Thoracic aorta (tissue), 2 donors: ENCODE measurements at regions not wholly inside any gene's neighbourhood (a gene's known extent, or its start where the extent isn't known, plus 50 kb on each side); places are given as distances from the start of the nearest gene placed in this dataset.

Experiments used
- ATAC-seq: fragments of 150-250 bp; one replicate; pipeline ENCODE4 v1.8.0; 2017; ENCODE audit warnings: low read depth; ENCODE audit not compliant: insufficient number of reproducible peaks, low FRiP score
- DNase-seq: peaks from one replicate; pipeline ENCODE4 v3.0.0-alpha.2; 2020; ENCODE audit warnings: low spot score
- H3K27ac ChIP-seq, 2 donors: fragments of 200-600 bp; sonication (generic); 1 replicate in 1 of 2; 2 replicates in 1 of 2; pipeline ENCODE4 v1.5.1; 2016; ENCODE audit warnings: mild to moderate bottlenecking in 2 of 2, moderate library complexity in 2 of 2
- H3K27me3 ChIP-seq: fragments of 200-600 bp; sonication (generic); replicated peaks from 2 replicates; pipeline ENCODE4 v1.6.0; 2016; ENCODE audit warnings: mild to moderate bottlenecking; ENCODE audit not compliant: insufficient read depth
- H3K36me3 ChIP-seq: fragments of 200-600 bp; sonication (generic); one replicate; pipeline ENCODE4 v1.5.1; 2016
- H3K4me1 ChIP-seq, 2 donors: fragments of 200-600 bp; sonication (generic); 1 replicate in 1 of 2; 2 replicates in 1 of 2; pipeline versions ENCODE4 v1.5.1 to v1.6.0; 2016; ENCODE audit warnings: low read depth in 2 of 2, mild to moderate bottlenecking in 1 of 2; ENCODE audit not compliant: control insufficient read depth in 1 of 2
- H3K4me3 ChIP-seq: fragments of 200-600 bp; sonication (generic); 2 replicates; pipeline ENCODE4 v1.5.1; 2016; ENCODE audit warnings: mild to moderate bottlenecking
- H3K9me3 ChIP-seq: fragments of 200-600 bp; sonication (generic); 2 replicates; pipeline ENCODE4 v1.5.1; 2016
- CTCF ChIP-seq: fragments of 200-600 bp; sonication (generic); IDR thresholded peaks from one replicate; pipeline ENCODE4 v1.5.1; 2019; ENCODE audit warnings: antibody characterized with exemption

GRCh38 chr15:66909381-66909890, 156.0 kb upstream of the SMAD3 start:
- Histone ChIP-seq H3K27ac (peak overlapping the region in 1 of 2 donors; percentile 65), H3K36me3 (no peaks in the 10 kb centered on the region), H3K27me3 (no peaks in the 10 kb centered on the region), H3K4me3 (no peak overlapping the region), H3K4me1 (peaks cover 14 to 20% of the 10 kb centered on the region in 2 donors), H3K9me3 (no peaks in the 10 kb centered on the region)
- no peak for DNase-seq
- no peak for ATAC-seq
- no peak for TF ChIP-seq CTCF

- TF ChIP-seq CTCF, result no peak
- DNase-seq (no peak), ATAC-seq (no peak)
- Histone ChIP-seq H3K36me3 (no peaks in the 10 kb centered on the region), H3K27me3 (no peaks in the 10 kb centered on the region), H3K4me1 (peaks cover 14 to 20% of the 10 kb centered on the region in 2 donors), H3K27ac (no peak overlapping the region), H3K9me3 (no peaks in the 10 kb centered on the region), H3K4me3 (no peak overlapping the region)
These were observed 154.2 kb upstream of the SMAD3 start for GRCh38 chr15:66911131-66911700.

- H3K36me3 ChIP-seq, result no peaks in the 10 kb centered on the region
- H3K9me3 ChIP-seq, result no peaks in the 10 kb centered on the region
- peaks cover 14 to 20% of the 10 kb centered on the region in 2 donors for H3K4me1 ChIP-seq
- TF ChIP-seq CTCF, result no peak
- DNase-seq (no peak), ATAC-seq (no peak)
- no peak overlapping the region for H3K4me3 ChIP-seq
- H3K27ac ChIP-seq, result no peak overlapping the region
- H3K27me3 ChIP-seq, result no peaks in the 10 kb centered on the region
These were observed 153.4 kb upstream of the SMAD3 start for GRCh38 chr15:66912001-66912400.

- Histone ChIP-seq H3K4me1 (peaks cover 13 to 20% of the 10 kb centered on the region in 2 donors), H3K27ac (no peak overlapping the region), H3K27me3 (no peaks in the 10 kb centered on the region), H3K9me3 (no peaks in the 10 kb centered on the region), H3K4me3 (no peak overlapping the region), H3K36me3 (no peaks in the 10 kb centered on the region)
- no peak for TF ChIP-seq CTCF
- ATAC-seq, result no peak
- no peak for DNase-seq
These were observed 153.0 kb upstream of the SMAD3 start for GRCh38 chr15:66912441-66912840.

GRCh38 chr15:66917904-66918448, 147.4 kb upstream of the SMAD3 start:
- ATAC-seq (no peak), DNase-seq (no peak)
- no peaks in the 10 kb centered on the region for H3K36me3 ChIP-seq
- no peaks in the 10 kb centered on the region for H3K9me3 ChIP-seq
- TF ChIP-seq CTCF, result no peak
- no peak overlapping the region for H3K27ac ChIP-seq
- H3K27me3 ChIP-seq, result no peaks in the 10 kb centered on the region
- peaks cover 10 to 20% of the 10 kb centered on the region in 2 donors for H3K4me1 ChIP-seq
- H3K4me3 ChIP-seq, result no peak overlapping the region
